Keratinocyte (primary cell): ENCODE measurements at regions not wholly inside any gene's neighbourhood (a gene's known extent, or its start where the extent isn't known, plus 50 kb on each side); places are given as distances from the start of the nearest gene placed in this dataset.

Source experiments
- DNase-seq: peaks from one replicate; pipeline ENCODE4 v3.0.0-alpha.2; 2011; ENCODE audit warnings: low read depth, missing footprints, low spot score
- FAIRE-seq: peaks from 2 replicates; lab custom pipeline; 2011; peaks lifted over from hg19 to GRCh38; lab: Jason Lieb, UNC
- H2AFZ ChIP-seq: 2 replicates; pipeline ENCODE4 v1.6.0; 2012; ENCODE audit warnings: low read length, control low read depth, inconsistent platforms; ENCODE audit not compliant: control insufficient read depth
- H3K27ac ChIP-seq: 2 replicates; pipeline ENCODE4 v1.5.1; 2011; ENCODE audit warnings: low read length; ENCODE audit not compliant: control insufficient read depth, insufficient read depth
- H3K27me3 ChIP-seq: 3 replicates; pipeline ENCODE4 v1.6.0; 2011; ENCODE audit warnings: low read length; ENCODE audit not compliant: control insufficient read depth, insufficient read depth; ENCODE audit errors: extremely low read depth
- H3K36me3 ChIP-seq, 2 experiments: 2 replicates in 1 of 2; 3 replicates in 1 of 2; pipeline ENCODE4 v1.5.1; 2011; ENCODE audit warnings: low read length in 2 of 2, mild to moderate bottlenecking in 1 of 2; ENCODE audit not compliant: control insufficient read depth in 2 of 2, insufficient read depth in 2 of 2; ENCODE audit errors: extremely low read depth in 1 of 2
- H3K4me1 ChIP-seq: 3 replicates; pipeline ENCODE4 v1.5.1; 2011; ENCODE audit warnings: low read length; ENCODE audit not compliant: control insufficient read depth, insufficient read depth; ENCODE audit errors: extremely low read depth
- H3K4me2 ChIP-seq: 3 replicates; pipeline ENCODE4 v1.6.0; 2011; ENCODE audit warnings: low read depth, low read length; ENCODE audit not compliant: control insufficient read depth, insufficient read depth; ENCODE audit errors: extremely low read depth
- H3K4me3 ChIP-seq, 3 experiments: fragments of 200-600 bp in 1 of 3; sonication (generic) in 1 of 3; 2 replicates in 2 of 3; 3 replicates in 1 of 3; pipeline ENCODE4 v1.5.1; 2011 to 2016; ENCODE audit warnings: low read length in 3 of 3, mild to moderate bottlenecking in 3 of 3, control low read depth in 2 of 3, inconsistent platforms in 1 of 3, low read depth in 1 of 3, mixed read lengths in 1 of 3, mixed run types in 1 of 3, moderate library complexity in 1 of 3; ENCODE audit not compliant: control insufficient read depth in 2 of 3, insufficient read depth in 2 of 3; ENCODE audit errors: extremely low read depth in 1 of 3
- H3K79me2 ChIP-seq: 2 replicates; pipeline ENCODE4 v1.6.0; 2012; ENCODE audit warnings: low read length; ENCODE audit not compliant: control insufficient read depth, insufficient read depth
- H3K9ac ChIP-seq: 3 replicates; pipeline ENCODE4 v1.6.0; 2011; ENCODE audit warnings: low read length; ENCODE audit not compliant: control insufficient read depth, insufficient read depth; ENCODE audit errors: extremely low read depth
- H3K9me1 ChIP-seq: 3 replicates; pipeline ENCODE4 v1.6.0; 2011; ENCODE audit warnings: low read length; ENCODE audit not compliant: control insufficient read depth, insufficient read depth; ENCODE audit errors: extremely low read depth
- H3K9me3 ChIP-seq: 2 replicates; pipeline ENCODE4 v1.5.1; 2012; ENCODE audit warnings: low read depth, low read length; ENCODE audit not compliant: control insufficient read depth
- H4K20me1 ChIP-seq: 3 replicates; pipeline ENCODE4 v1.6.0; 2011; ENCODE audit warnings: low read length; ENCODE audit not compliant: control insufficient read depth, insufficient read depth; ENCODE audit errors: extremely low read depth
- EZH2 ChIP-seq: IDR thresholded peaks from one replicate; pipeline ENCODE4 v1.6.1; 2012; ENCODE audit warnings: inconsistent platforms, mild to moderate bottlenecking, low read length, moderate library complexity
- dilution Hi-C: fragments of 300-500 bp; cut with MboI; formaldehyde crosslinking; loops from one replicate; pipeline ENCODE4 v1.7.0; 2020; ENCODE audit warnings: low sequenced_read_pairs; ENCODE audit not compliant: extremely low pct_ligation_motif_present
- TF ChIP-seq, protein P1 (sequence below), 3 experiments: IDR thresholded peaks in 1 of 3; conservative IDR thresholded peaks in 1 of 3; optimal IDR thresholded peaks in 1 of 3; 2 replicates in 2 of 3; 3 replicates in 1 of 3; pipeline versions ENCODE3 to v1.5.1; 2011; ENCODE audit warnings: low read length in 3 of 3, mild to moderate bottlenecking in 3 of 3, moderate library complexity in 2 of 3, control low read depth in 1 of 3, inconsistent platforms in 1 of 3; ENCODE audit not compliant: insufficient read depth in 2 of 3; ENCODE audit errors: extremely low read depth in 1 of 3

DNA sequence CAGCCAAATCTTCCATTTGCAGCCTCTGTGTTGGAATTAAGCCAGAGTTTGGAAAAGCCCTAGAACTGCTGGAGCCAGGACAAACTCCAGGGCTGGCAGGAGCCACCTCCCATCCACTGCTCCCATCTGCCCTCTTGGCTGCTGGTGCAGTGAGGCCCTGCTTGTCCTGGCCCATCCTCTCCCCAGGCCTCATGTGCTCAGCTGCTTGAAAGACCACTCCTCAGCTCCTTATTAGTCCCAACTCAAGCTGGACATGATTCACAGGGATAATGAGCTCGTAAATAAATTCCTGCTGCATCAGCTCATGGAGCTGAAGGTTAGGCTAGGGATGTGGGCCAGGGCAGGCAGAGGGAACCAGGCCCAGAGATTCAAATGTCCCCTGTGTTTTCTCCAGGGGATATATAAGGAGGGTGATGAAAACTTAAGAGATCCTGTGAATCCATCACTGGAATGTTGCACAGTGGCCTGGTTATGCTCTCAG is 282.8 kb downstream of the RPS24 start:
- Histone ChIP-seq H3K9ac (no peak overlapping the region), H3K27ac (no peak overlapping the region), H3K4me3 (no peak overlapping the region), H2AFZ (no peak overlapping the region), H3K27me3 (no peaks in the 10 kb centered on the region), H3K36me3 (no peaks in the 10 kb centered on the region), H3K9me1 (no peaks in the 10 kb centered on the region), H4K20me1 (no peaks in the 10 kb centered on the region), H3K4me1 (no peaks in the 10 kb centered on the region), H3K9me3 (no peaks in the 10 kb centered on the region), H3K79me2 (no peaks in the 10 kb centered on the region), H3K4me2 (no peak overlapping the region)
- no peak for TF ChIP-seq EZH2
- TF ChIP-seq, protein P1, sequence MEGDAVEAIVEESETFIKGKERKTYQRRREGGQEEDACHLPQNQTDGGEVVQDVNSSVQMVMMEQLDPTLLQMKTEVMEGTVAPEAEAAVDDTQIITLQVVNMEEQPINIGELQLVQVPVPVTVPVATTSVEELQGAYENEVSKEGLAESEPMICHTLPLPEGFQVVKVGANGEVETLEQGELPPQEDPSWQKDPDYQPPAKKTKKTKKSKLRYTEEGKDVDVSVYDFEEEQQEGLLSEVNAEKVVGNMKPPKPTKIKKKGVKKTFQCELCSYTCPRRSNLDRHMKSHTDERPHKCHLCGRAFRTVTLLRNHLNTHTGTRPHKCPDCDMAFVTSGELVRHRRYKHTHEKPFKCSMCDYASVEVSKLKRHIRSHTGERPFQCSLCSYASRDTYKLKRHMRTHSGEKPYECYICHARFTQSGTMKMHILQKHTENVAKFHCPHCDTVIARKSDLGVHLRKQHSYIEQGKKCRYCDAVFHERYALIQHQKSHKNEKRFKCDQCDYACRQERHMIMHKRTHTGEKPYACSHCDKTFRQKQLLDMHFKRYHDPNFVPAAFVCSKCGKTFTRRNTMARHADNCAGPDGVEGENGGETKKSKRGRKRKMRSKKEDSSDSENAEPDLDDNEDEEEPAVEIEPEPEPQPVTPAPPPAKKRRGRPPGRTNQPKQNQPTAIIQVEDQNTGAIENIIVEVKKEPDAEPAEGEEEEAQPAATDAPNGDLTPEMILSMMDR (optimal IDR thresholded peaks at IDR 0.05 in 1 of 3, IDR thresholded peaks at IDR 0.05 in 1 of 3, conservative IDR thresholded peaks at IDR 0.05 in 1 of 3; ENCODE audit: extremely low read depth in 1 of 3, insufficient read depth in 2 of 3, low read length in 3 of 3) = no peak
- dilution Hi-C loops = no loop called here
- DNase-seq = no peak
- FAIRE-seq = no peak

DNA sequence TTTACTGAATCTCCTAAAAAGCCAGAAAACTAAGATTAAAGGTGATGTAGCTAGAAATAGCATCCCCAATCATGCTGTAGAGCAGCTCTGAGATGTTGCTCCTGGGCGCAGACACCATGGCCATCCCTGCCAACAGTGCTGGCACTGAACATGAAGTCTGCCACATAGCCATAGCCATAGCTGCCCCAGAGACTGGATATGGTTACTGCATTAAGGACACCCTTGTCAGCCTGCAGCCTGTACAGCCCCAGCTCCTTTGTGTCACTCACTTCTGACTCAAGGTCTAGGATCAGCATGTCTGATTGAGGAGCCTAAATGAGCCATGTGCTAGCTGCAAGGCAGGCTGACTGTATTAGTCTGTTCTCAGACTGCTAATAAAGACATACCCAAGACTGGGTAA is 284.6 kb downstream of the RPS24 start:
- H3K4me1 ChIP-seq = no peaks in the 10 kb centered on the region
- no peaks in the 10 kb centered on the region for H3K9me3 ChIP-seq
- no peak overlapping the region for H3K4me3 ChIP-seq
- no peak for TF ChIP-seq EZH2
- TF ChIP-seq, protein P1 (optimal IDR thresholded peaks at IDR 0.05 in 1 of 3, IDR thresholded peaks at IDR 0.05 in 1 of 3, conservative IDR thresholded peaks at IDR 0.05 in 1 of 3; ENCODE audit: extremely low read depth in 1 of 3, insufficient read depth in 2 of 3, low read length in 3 of 3) = no peak
- no peaks in the 10 kb centered on the region for H3K9me1 ChIP-seq
- no peak overlapping the region for H3K9ac ChIP-seq
- H3K4me2 ChIP-seq = no peak overlapping the region
- no peaks in the 10 kb centered on the region for H4K20me1 ChIP-seq
- DNase-seq = no peak
- no peaks in the 10 kb centered on the region for H3K36me3 ChIP-seq
- H3K79me2 ChIP-seq = no peaks in the 10 kb centered on the region
- no peaks in the 10 kb centered on the region for H3K27me3 ChIP-seq
- no peak overlapping the region for H2AFZ ChIP-seq
- FAIRE-seq = no peak
- no peak overlapping the region for H3K27ac ChIP-seq
- dilution Hi-C loops = no loop called here
